22Rv1 (cell line): ENCODE measurements at regions not wholly inside any gene's neighbourhood (a gene's known extent, or its start where the extent isn't known, plus 50 kb on each side); places are given as distances from the start of the nearest gene placed in this dataset.

Experiments
- CTCF ChIP-seq: fragments of 450-650 bp; IDR thresholded peaks from 2 replicates; pipeline ENCODE4 v1.5.1; 2017; ENCODE audit warnings: mild to moderate bottlenecking
- ZFX ChIP-seq: fragments of 450-650 bp; IDR thresholded peaks from 2 replicates; pipeline ENCODE4 v1.6.1; 2017; ENCODE audit warnings: antibody characterized with exemption, borderline replicate concordance

- no peak for TF ChIP-seq CTCF
- TF ChIP-seq ZFX: no peak
These were observed 155.4 kb upstream of the CADPS start for GRCh38 chr3:63030666-63031065.
